Panc1 (cell line): ENCODE measurements at regions not wholly inside any gene's neighbourhood (a gene's known extent, or its start where the extent isn't known, plus 50 kb on each side); places are given as distances from the start of the nearest gene placed in this dataset.

Experiments used
- CTCF ChIP-seq: fragments of 450-650 bp; IDR thresholded peaks from 2 replicates; pipeline ENCODE4 v1.5.1; 2017; ENCODE audit warnings: mild to moderate bottlenecking
- POLR2AphosphoS5 ChIP-seq: IDR thresholded peaks from 2 replicates; pipeline ENCODE4 v1.6.1; 2012; ENCODE audit warnings: mild to moderate bottlenecking, low read depth, low read length, moderate library complexity
- REST ChIP-seq, 2 experiments: IDR thresholded peaks; 2 replicates each; pipeline ENCODE4 v1.6.1; 2011 to 2012; ENCODE audit warnings: low read depth in 2 of 2, control low read depth in 1 of 2, low read length in 1 of 2, mild to moderate bottlenecking in 1 of 2, moderate library complexity in 1 of 2; ENCODE audit not compliant: insufficient read depth in 1 of 2
- SIN3A ChIP-seq: IDR thresholded peaks from 2 replicates; pipeline ENCODE4 v1.6.1; 2012; ENCODE audit warnings: low read depth, mild to moderate bottlenecking, low read length, moderate library complexity, borderline replicate concordance; ENCODE audit not compliant: insufficient read depth
- TCF7L2 ChIP-seq: IDR thresholded peaks from 2 replicates; pipeline ENCODE4 v1.6.1; 2011; ENCODE audit warnings: mild to moderate bottlenecking, low read depth, low read length, inconsistent platforms

DNA sequence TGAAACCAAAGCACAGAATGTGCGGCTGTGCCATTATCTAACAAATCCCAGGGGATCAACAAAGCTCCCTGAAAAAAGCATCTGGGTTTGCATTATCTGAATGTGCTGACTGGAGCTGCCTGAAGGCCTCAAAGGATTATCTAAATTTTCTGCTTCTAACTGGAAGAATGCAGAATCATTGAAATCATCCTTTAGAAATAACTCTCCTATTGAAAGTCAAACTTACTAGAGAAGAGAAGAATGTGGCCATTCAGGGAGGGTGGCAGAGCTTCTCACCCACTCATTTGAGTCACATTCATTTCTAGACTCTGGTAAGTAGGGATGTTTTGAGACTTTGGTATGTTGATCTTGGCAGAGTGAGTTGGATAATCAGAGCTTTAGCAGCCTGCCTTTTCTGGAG lies 220.6 kb upstream of the RGS6 start:
- no peak for TF ChIP-seq CTCF
- TF ChIP-seq POLR2AphosphoS5, result no peak
- no peak for TF ChIP-seq REST (IDR thresholded peaks at IDR 0.05; ENCODE audit: insufficient read depth in 1 of 2, low read depth in 2 of 2, low read length in 1 of 2)
- TF ChIP-seq TCF7L2, result no peak
- TF ChIP-seq SIN3A, result no peak
